ENCODE measurements at regions not wholly inside any gene's neighbourhood (a gene's known extent, or its start where the extent isn't known, plus 50 kb on each side); places are given as distances from the start of the nearest gene placed in this dataset.

- TF ChIP-seq CTCF (conservative IDR thresholded peaks at IDR 0.05) (no peak), EZH2 (IDR thresholded peaks at IDR 0.05; ENCODE audit: low read depth) (no peak)
Measured at GRCh38 chr13:36570489-36570888, 103.3 kb upstream of the SERTM1 start.

Data from PC-9 (cell line).